ENCODE measurements at regions not wholly inside any gene's neighbourhood (a gene's known extent, or its start where the extent isn't known, plus 50 kb on each side); places are given as distances from the start of the nearest gene placed in this dataset.

- H3K27ac ChIP-seq, result no peak overlapping the region
- TF ChIP-seq CTCF (conservative IDR thresholded peaks at IDR 0.05), result no peak
Observed at GRCh38 chr10:131438665-131439064, 127.1 kb upstream of the TCERG1L start.

GRCh38 chr10:131439705-131440104, 128.2 kb upstream of the TCERG1L start:
- no peak overlapping the region for H3K27ac ChIP-seq
- TF ChIP-seq CTCF (conservative IDR thresholded peaks at IDR 0.05), result no peak

GRCh38 chr10:131440405-131441360, 129.2 kb upstream of the TCERG1L start:
- no peak overlapping the region for H3K27ac ChIP-seq
- no peak for TF ChIP-seq CTCF (conservative IDR thresholded peaks at IDR 0.05)

GRCh38 chr10:131442271-131442670, 130.8 kb upstream of the TCERG1L start:
- no peak for TF ChIP-seq CTCF (conservative IDR thresholded peaks at IDR 0.05)
- no peak overlapping the region for H3K27ac ChIP-seq

- TF ChIP-seq CTCF (conservative IDR thresholded peaks at IDR 0.05), result no peak
- H3K27ac ChIP-seq, result no peak overlapping the region
Observed at GRCh38 chr10:131444286-131444685, 132.8 kb upstream of the TCERG1L start.

- no peak overlapping the region for H3K27ac ChIP-seq
- no peak for TF ChIP-seq CTCF (conservative IDR thresholded peaks at IDR 0.05)
Observed at GRCh38 chr10:131444862-131445461, 133.4 kb upstream of the TCERG1L start.

GRCh38 chr10:131445623-131446022, 134.1 kb upstream of the TCERG1L start:
- no peak overlapping the region for H3K27ac ChIP-seq
- TF ChIP-seq CTCF (conservative IDR thresholded peaks at IDR 0.05), result no peak

All from VCaP (cell line).